ENCODE measurements at regions not wholly inside any gene's neighbourhood (a gene's known extent, or its start where the extent isn't known, plus 50 kb on each side); places are given as distances from the start of the nearest gene placed in this dataset.

- TF ChIP-seq CTCF (optimal IDR thresholded peaks at IDR 0.05 in 1 of 3, IDR thresholded peaks at IDR 0.05 in 1 of 3, conservative IDR thresholded peaks at IDR 0.05 in 1 of 3; ENCODE audit: extremely low read depth in 1 of 3, insufficient read depth in 2 of 3, low read length in 3 of 3) (no peak), EZH2 (IDR thresholded peaks at IDR 0.05; ENCODE audit: low read length) (no peak)
These were observed 267.7 kb upstream of the ACTBL2 start for GRCh38 chr5:57750282-57750681.
